SU-DHL-6 (cell line): ENCODE measurements at regions not wholly inside any gene's neighbourhood (a gene's known extent, or its start where the extent isn't known, plus 50 kb on each side); places are given as distances from the start of the nearest gene placed in this dataset.
"Not testable (repeated sequence)": the region's sequence is repeated elsewhere in the genome, so short reads cannot be mapped to it uniquely, and the experiment has no call there.

ENCODE experiments used
- H2AFZ ChIP-seq: fragments of 200-600 bp; sonication (generic); 2 replicates; pipeline ENCODE4 v1.6.1; 2014; ENCODE audit warnings: low read depth, mild to moderate bottlenecking, moderate library complexity, mixed read lengths, antibody characterized with exemption, low read length; ENCODE audit not compliant: severe bottlenecking
- H3F3A ChIP-seq: fragments of 200-600 bp; shearing (Covaris generic); 2 replicates; pipeline ENCODE4 v1.6.0; 2016; ENCODE audit warnings: antibody characterized with exemption, mild to moderate bottlenecking; ENCODE audit not compliant: insufficient read depth
- H3K27ac ChIP-seq: fragments of 200-600 bp; sonication (generic); 2 replicates; pipeline ENCODE4 v1.5.1; 2016; ENCODE audit warnings: low read depth, mild to moderate bottlenecking, low read length, moderate library complexity, mixed read lengths
- H3K27me3 ChIP-seq: fragments of 200-600 bp; sonication (generic), shearing (Covaris generic); 2 replicates; pipeline ENCODE4 v1.6.0; 2014; ENCODE audit warnings: mild to moderate bottlenecking, low read length
- H3K36me3 ChIP-seq: fragments of 200-600 bp; sonication (generic); 2 replicates; pipeline ENCODE4 v1.6.1; 2014; ENCODE audit warnings: mild to moderate bottlenecking, low read length, mixed read lengths
- H3K4me2 ChIP-seq: fragments of 300-600, 200-600 bp; shearing (Covaris generic), sonication (generic); 2 replicates; pipeline ENCODE4 v1.6.0; 2014; ENCODE audit warnings: low read length, low read depth, mild to moderate bottlenecking; ENCODE audit not compliant: poor library complexity, severe bottlenecking
- H3K4me3 ChIP-seq: fragments of 200-600 bp; sonication (generic); 2 replicates; pipeline ENCODE4 v1.5.1; 2014; ENCODE audit warnings: antibody characterized with exemption, low read length, mild to moderate bottlenecking, mixed read lengths; ENCODE audit not compliant: insufficient read depth, poor library complexity, severe bottlenecking
- H3K79me2 ChIP-seq: fragments of 200-600 bp; sonication (generic); 2 replicates; pipeline ENCODE4 v1.6.1; 2014; ENCODE audit warnings: mild to moderate bottlenecking, low read length, moderate library complexity; ENCODE audit not compliant: insufficient read depth
- H3K9ac ChIP-seq: fragments of 200-600 bp; sonication (generic); 2 replicates; pipeline ENCODE4 v1.7.0; 2014; ENCODE audit warnings: mild to moderate bottlenecking, low read length
- H3K9me2 ChIP-seq: fragments of 200-600 bp; sonication (generic); replicated peaks from 2 replicates; pipeline ENCODE4 v1.6.1; 2014; ENCODE audit warnings: low read length; ENCODE audit not compliant: insufficient read depth
- H3K9me3 ChIP-seq: fragments of 200-600 bp; sonication (generic); 2 replicates; pipeline ENCODE4 v1.6.1; 2014; ENCODE audit warnings: low read length, mixed read lengths; ENCODE audit not compliant: insufficient read depth
- H4K20me1 ChIP-seq: fragments of 200-600 bp; sonication (generic); 2 replicates; pipeline ENCODE4 v1.6.1; 2014; ENCODE audit warnings: low read depth, mild to moderate bottlenecking, antibody characterized with exemption, low read length, moderate library complexity, mixed read lengths
- CTCF ChIP-seq: fragments of 200-600 bp; sonication (generic); IDR thresholded peaks from one replicate; pipeline ENCODE4 v1.5.1; 2017; ENCODE audit warnings: antibody characterized with exemption, mild to moderate bottlenecking, low read length, moderate library complexity; ENCODE audit not compliant: insufficient read depth, poor library complexity, severe bottlenecking
- EZH2phosphoT487 ChIP-seq: fragments of 200-600 bp; sonication (generic), shearing (Covaris generic); conservative IDR thresholded peaks from 2 replicates; pipeline ENCODE4 v1.6.1; 2018; ENCODE audit warnings: mild to moderate bottlenecking, antibody characterized with exemption, low read length, moderate library complexity, mixed read lengths

GRCh38 chr14:89096946-89097345, 272.5 kb downstream of the TTC8 start:
- H3K4me2 ChIP-seq, result no peak overlapping the region
- no peaks in the 10 kb centered on the region for H3K27me3 ChIP-seq
- no peaks in the 10 kb centered on the region for H3K36me3 ChIP-seq
- no peak for TF ChIP-seq CTCF
- H2AFZ ChIP-seq, result no peak overlapping the region
- no peaks in the 10 kb centered on the region for H4K20me1 ChIP-seq
- no peak overlapping the region for H3K27ac ChIP-seq
- no peaks in the 10 kb centered on the region for H3K9me3 ChIP-seq
- H3K9ac ChIP-seq, result no peak overlapping the region
- H3F3A ChIP-seq, result no peaks in the 10 kb centered on the region
- H3K79me2 ChIP-seq, result no peaks in the 10 kb centered on the region
- no peak overlapping the region for H3K4me3 ChIP-seq
- no peaks in the 10 kb centered on the region for H3K9me2 ChIP-seq

GRCh38 chr14:89098254-89098653, 273.8 kb downstream of the TTC8 start:
- H2AFZ ChIP-seq, result no peak overlapping the region
- no peaks in the 10 kb centered on the region for H3K9me3 ChIP-seq
- H3K36me3 ChIP-seq, result no peaks in the 10 kb centered on the region
- H3K27me3 ChIP-seq, result no peaks in the 10 kb centered on the region
- H3K27ac ChIP-seq, result no peak overlapping the region
- no peaks in the 10 kb centered on the region for H3K79me2 ChIP-seq
- H3K9ac ChIP-seq, result no peak overlapping the region
- no peak for TF ChIP-seq EZH2phosphoT487
- TF ChIP-seq CTCF, result no peak
- no peak overlapping the region for H3K4me3 ChIP-seq
- no peaks in the 10 kb centered on the region for H3K9me2 ChIP-seq
- H3F3A ChIP-seq, result no peaks in the 10 kb centered on the region
- H3K4me2 ChIP-seq, result no peak overlapping the region
- no peaks in the 10 kb centered on the region for H4K20me1 ChIP-seq

- H3K4me3 ChIP-seq, H3K4me2 ChIP-seq, H3K27me3 ChIP-seq, H3F3A ChIP-seq, H3K36me3 ChIP-seq, H3K9ac ChIP-seq, H4K20me1 ChIP-seq, H3K27ac ChIP-seq, H3K9me2 ChIP-seq, H3K9me3 ChIP-seq, H3K79me2 ChIP-seq, H2AFZ ChIP-seq: not testable (repeated sequence)
These were observed 279.8 kb downstream of the TTC8 start for GRCh38 chr14:89104171-89104817.

- not testable (repeated sequence) for H3K9me3 ChIP-seq, H4K20me1 ChIP-seq, H3K36me3 ChIP-seq, H3K9ac ChIP-seq, H3K79me2 ChIP-seq, H3K9me2 ChIP-seq, H3F3A ChIP-seq, H3K27ac ChIP-seq, H2AFZ ChIP-seq, H3K4me2 ChIP-seq, H3K4me3 ChIP-seq, H3K27me3 ChIP-seq
These were observed 280.4 kb downstream of the TTC8 start for GRCh38 chr14:89104861-89105260.
